Nephron progenitor cell (in vitro differentiated cells): ENCODE measurements at regions not wholly inside any gene's neighbourhood (a gene's known extent, or its start where the extent isn't known, plus 50 kb on each side); places are given as distances from the start of the nearest gene placed in this dataset.

ENCODE experiments used
- DNase-seq: peaks from one replicate; pipeline ENCODE4 v3.0.0; 2021
- H3K27ac Mint-ChIP-seq: 2 replicates; pipeline ENCODE4 v1.8.0; 2021; ENCODE audit warnings: mild to moderate bottlenecking, moderate library complexity, mixed read lengths
- H3K27me3 Mint-ChIP-seq: 2 replicates; pipeline ENCODE4 v1.8.0; 2021; ENCODE audit warnings: mild to moderate bottlenecking, low read depth, mixed read lengths; ENCODE audit not compliant: poor library complexity
- H3K36me3 Mint-ChIP-seq: 2 replicates; pipeline ENCODE4 v1.8.0; 2021; ENCODE audit warnings: low read depth, mixed read lengths
- H3K4me1 Mint-ChIP-seq: 2 replicates; pipeline ENCODE4 v1.8.0; 2021; ENCODE audit warnings: mixed read lengths
- H3K4me3 Mint-ChIP-seq: 2 replicates; pipeline ENCODE4 v1.8.0; 2021; ENCODE audit warnings: mild to moderate bottlenecking, moderate library complexity, mixed read lengths
- H3K9me3 Mint-ChIP-seq: 2 replicates; pipeline ENCODE4 v1.8.0; 2021; ENCODE audit warnings: mild to moderate bottlenecking, moderate library complexity, mixed read lengths
- TF ChIP-seq, protein P1 (sequence below): fragments of 200-600 bp; sonication (generic); IDR thresholded peaks from 2 replicates; pipeline ENCODE4 v1.5.0; 2021; ENCODE audit warnings: antibody characterized with exemption

DNA sequence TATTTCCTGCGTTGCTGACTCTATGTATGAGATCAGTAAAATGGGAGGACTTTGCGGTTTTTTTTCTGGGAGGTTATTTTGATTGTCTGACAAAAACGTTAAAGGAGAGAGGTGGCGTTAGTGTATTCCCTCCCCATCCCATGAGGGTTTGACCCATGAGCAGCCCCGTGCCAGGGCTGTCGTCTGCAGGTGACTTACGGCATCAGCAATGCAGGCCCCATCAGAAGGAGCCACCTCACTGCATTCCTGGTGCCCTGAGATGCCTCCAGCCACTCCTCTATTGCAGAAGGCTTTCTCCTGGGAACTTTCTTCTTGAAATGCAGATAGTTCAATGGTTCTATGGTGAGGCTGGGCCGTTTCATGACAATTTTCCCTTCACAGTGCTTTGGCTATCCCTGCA lies 149.3 kb downstream of the TTLL2 start:
- Mint-ChIP-seq H3K9me3 (no peaks in the 10 kb centered on the region), H3K4me1 (peaks cover 38% of the 10 kb centered on the region), H3K4me3 (no peak overlapping the region), H3K27ac (no peak overlapping the region), H3K36me3 (no peaks in the 10 kb centered on the region), H3K27me3 (peaks cover 16% of the 10 kb centered on the region)
- DNase-seq: no peak
- TF ChIP-seq, protein P1, sequence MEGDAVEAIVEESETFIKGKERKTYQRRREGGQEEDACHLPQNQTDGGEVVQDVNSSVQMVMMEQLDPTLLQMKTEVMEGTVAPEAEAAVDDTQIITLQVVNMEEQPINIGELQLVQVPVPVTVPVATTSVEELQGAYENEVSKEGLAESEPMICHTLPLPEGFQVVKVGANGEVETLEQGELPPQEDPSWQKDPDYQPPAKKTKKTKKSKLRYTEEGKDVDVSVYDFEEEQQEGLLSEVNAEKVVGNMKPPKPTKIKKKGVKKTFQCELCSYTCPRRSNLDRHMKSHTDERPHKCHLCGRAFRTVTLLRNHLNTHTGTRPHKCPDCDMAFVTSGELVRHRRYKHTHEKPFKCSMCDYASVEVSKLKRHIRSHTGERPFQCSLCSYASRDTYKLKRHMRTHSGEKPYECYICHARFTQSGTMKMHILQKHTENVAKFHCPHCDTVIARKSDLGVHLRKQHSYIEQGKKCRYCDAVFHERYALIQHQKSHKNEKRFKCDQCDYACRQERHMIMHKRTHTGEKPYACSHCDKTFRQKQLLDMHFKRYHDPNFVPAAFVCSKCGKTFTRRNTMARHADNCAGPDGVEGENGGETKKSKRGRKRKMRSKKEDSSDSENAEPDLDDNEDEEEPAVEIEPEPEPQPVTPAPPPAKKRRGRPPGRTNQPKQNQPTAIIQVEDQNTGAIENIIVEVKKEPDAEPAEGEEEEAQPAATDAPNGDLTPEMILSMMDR: no peak

DNA sequence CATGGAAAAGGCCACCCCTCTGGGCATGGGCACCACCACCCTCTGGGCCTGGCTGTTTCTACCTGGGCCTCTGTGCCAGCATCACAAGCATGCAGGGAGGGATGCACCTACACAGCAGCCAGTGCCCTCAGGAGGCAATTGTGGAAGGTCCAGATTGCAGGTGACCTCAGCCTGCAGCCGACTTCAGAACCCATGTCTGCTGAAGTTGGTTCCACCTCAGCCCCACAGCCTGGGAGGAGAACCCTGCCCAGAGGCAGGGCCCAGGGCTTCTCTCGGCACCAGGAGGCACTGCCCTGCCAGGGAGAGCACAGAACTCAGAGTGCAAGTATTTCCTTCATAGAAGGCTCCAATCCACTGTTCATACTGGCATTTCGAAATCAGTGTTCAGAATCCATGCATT lies 149.8 kb downstream of the TTLL2 start:
- H3K27me3 Mint-ChIP-seq: peaks cover 20% of the 10 kb centered on the region
- no peak overlapping the region for H3K4me3 Mint-ChIP-seq
- no peak for DNase-seq
- peaks cover 37% of the 10 kb centered on the region for H3K4me1 Mint-ChIP-seq
- no peaks in the 10 kb centered on the region for H3K36me3 Mint-ChIP-seq
- H3K9me3 Mint-ChIP-seq: no peaks in the 10 kb centered on the region
- TF ChIP-seq, protein P1: no peak
- no peak overlapping the region for H3K27ac Mint-ChIP-seq

DNA sequence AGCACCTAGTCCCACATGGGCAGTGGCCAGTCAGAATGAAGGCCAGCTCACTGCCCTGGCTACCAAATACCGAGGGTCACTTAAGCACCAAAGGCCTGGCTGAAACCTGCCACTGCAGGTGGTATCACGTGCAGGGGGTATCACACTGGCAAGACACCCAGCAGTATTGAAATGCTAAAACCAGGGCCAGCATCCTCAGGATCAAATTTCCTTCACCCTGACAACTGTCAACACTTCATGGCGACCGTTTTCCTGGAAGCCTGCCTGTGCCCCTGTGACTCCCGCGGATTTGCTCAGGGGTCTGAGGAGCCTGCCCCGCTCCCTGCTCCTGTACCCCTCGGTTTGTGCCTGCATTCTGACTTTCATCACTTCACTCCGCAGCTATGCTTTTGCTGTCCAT lies 151.1 kb downstream of the TTLL2 start:
- TF ChIP-seq, protein P1: no peak
- Mint-ChIP-seq H3K4me1 (peaks cover 45% of the 10 kb centered on the region), H3K36me3 (no peaks in the 10 kb centered on the region), H3K4me3 (no peak overlapping the region), H3K27me3 (peaks cover 21% of the 10 kb centered on the region), H3K27ac (no peak overlapping the region), H3K9me3 (no peaks in the 10 kb centered on the region)
- DNase-seq: no peak

DNA sequence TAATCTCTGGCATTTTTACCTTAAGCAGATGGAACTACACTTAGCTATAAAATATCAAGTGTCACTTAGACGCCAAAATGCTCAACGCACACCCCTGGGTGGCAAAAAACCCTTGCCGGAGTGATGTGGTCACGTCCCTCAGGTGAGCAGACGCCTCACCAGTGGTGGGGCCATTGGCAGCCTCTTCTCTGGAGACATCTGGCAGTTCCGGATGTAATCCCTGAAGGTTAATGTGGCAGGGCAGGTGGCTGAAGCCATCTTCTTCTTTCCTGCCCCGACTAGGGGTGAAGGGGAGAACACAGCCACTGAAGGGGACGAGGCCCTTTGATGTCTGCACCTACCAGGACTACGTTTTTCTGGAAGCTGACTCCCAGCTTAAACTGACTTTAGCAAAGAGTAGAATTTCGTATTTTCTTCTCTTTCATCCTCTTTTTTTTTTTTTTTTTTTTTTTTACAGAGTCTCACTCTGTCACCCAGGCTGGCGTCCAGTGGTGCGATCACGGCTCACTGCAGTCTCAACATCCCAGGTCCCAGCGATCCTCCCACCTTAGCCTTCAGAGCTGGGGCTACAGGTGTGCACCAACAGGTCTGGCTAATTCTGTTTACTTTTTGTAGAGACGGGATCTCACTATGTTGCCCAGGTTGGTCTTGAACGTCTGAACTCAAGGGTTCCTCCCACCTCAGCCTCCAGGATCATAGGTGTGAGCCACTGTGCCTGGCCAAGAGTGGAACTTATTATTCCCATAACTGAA lies 152.1 kb downstream of the TTLL2 start:
- no peaks in the 10 kb centered on the region for H3K36me3 Mint-ChIP-seq
- H3K27ac Mint-ChIP-seq: no peak overlapping the region
- peaks cover 45% of the 10 kb centered on the region for H3K4me1 Mint-ChIP-seq
- TF ChIP-seq, protein P1: no peak
- peaks cover 17% of the 10 kb centered on the region for H3K27me3 Mint-ChIP-seq
- no peaks in the 10 kb centered on the region for H3K9me3 Mint-ChIP-seq
- DNase-seq: no peak
- H3K4me3 Mint-ChIP-seq: no peak overlapping the region

DNA sequence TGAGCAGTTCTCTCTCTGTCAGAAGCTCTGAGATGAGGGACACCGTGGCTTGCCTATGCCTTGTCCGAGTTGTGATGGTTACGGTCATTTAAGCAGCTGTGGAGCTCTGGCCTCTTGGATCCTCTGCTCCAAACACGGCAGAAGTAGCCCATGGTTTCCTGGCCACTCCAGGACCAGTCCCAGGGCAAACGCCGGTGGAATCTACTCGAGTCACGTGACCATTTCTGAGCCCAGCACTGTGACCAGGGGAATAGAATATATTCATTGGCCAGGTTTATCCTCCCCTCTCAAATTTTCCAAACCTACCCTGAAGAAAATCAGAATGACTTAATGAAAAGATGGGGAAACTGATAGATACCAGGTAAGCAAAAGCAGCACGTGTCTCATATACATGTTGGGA lies 152.8 kb downstream of the TTLL2 start:
- Mint-ChIP-seq H3K4me1 (peaks cover 38% of the 10 kb centered on the region), H3K36me3 (no peaks in the 10 kb centered on the region), H3K4me3 (no peak overlapping the region), H3K27me3 (peaks cover 17% of the 10 kb centered on the region), H3K9me3 (no peaks in the 10 kb centered on the region), H3K27ac (no peak overlapping the region)
- TF ChIP-seq, protein P1: no peak
- DNase-seq: no peak

DNA sequence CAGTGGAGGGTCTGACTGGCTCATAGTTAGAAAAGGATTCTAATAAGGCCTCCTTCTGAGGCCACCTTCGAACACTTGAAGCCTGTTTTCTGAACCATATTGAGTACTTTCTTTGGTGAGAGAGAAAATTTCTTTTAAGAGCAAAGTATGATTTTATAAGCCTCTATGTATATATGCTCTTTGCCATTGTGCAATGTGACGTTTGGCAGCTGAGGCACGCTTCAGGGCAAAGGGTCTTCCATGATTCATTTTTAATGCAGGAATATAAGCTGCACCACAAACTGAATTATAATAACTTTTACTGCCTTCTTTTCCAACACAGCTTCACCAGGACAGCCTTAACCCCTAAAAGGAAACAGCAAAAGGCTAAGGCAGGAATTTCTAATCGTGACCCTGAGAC lies 154.4 kb downstream of the TTLL2 start:
- DNase-seq: no peak
- no peak overlapping the region for H3K4me3 Mint-ChIP-seq

More for the DNA sequence above, 154.4 kb downstream of the TTLL2 start:
- H3K9me3 Mint-ChIP-seq: no peaks in the 10 kb centered on the region
- H3K27me3 Mint-ChIP-seq: peaks cover 14% of the 10 kb centered on the region
- no peaks in the 10 kb centered on the region for H3K36me3 Mint-ChIP-seq
- H3K27ac Mint-ChIP-seq: no peak overlapping the region
- peaks cover 24% of the 10 kb centered on the region for H3K4me1 Mint-ChIP-seq
- TF ChIP-seq, protein P1: no peak
